ENCODE measurements at regions not wholly inside any gene's neighbourhood (a gene's known extent, or its start where the extent isn't known, plus 50 kb on each side); places are given as distances from the start of the nearest gene placed in this dataset.

DNA sequence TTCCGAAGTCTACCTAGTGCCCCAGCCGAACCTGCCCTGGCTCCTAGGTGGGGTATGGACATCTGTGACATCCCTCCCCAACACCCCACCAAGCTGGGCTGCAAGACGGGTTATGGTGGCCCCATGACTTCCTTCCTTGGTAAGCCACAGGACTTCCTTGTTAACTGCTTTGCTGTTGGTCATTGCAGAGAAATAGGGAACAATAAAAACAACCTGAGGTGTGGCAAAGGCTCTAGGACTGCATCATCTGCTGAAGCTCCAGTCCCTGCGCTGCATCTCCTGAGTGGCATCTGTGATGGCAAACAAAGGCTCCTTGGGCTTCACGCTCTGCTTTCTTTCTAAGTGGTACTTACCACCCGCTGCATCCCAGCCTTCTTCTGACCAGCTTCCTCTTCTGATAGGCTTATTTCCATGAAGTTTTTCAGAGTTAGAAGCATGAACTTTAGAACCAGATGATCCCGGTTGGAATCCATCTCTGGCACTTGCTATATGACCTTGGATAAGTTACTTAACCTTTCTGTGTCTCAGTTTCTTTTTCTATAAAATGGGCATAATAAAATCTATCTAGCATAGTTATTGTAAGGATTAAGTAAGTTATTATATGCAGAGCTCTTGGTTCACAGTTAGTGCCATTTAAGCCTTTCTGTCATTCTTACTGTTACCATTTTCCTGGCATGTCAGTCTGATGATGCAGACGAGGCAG is 216.8 kb downstream of the RPS24 start:
- no peak for DNase-seq

DNA sequence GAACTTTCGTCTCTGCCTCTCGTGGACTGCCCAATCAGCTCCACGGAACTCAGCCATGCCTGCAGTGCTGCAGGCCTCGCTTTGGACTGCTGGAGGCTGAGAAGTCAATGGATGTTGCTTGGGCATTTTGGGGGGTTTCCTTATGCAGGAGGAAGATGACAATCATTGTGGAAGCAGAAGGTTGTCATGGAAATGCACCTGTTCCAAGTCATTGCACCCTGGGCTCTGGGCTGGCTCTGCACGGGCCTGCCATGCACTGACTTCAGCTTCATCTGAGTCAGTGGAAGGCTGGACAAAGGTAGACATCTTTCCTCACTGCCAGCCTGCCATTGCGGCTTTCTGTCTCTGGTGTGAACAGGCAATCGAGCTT is 217.3 kb downstream of the RPS24 start:
- no peak for DNase-seq

DNA sequence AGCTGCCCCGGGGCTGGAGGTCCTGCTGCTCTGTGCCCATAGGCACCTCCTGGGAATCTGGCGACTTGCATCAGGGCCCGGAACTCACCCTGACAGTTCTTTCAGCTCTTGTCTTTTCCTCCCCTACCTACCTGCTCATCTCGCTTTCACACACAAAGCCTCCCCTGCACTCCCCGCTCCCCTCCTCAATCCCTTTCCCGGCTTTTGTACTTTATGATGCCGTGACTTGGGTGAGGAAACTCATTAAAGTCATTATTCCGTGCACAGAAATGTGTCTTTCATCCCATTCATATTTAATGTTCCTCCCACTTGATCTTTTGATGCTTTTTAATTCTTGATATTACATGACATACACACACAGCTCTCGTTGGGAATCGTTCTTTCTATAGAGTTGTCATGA is 218.6 kb downstream of the RPS24 start:
- no peak for DNase-seq

DNA sequence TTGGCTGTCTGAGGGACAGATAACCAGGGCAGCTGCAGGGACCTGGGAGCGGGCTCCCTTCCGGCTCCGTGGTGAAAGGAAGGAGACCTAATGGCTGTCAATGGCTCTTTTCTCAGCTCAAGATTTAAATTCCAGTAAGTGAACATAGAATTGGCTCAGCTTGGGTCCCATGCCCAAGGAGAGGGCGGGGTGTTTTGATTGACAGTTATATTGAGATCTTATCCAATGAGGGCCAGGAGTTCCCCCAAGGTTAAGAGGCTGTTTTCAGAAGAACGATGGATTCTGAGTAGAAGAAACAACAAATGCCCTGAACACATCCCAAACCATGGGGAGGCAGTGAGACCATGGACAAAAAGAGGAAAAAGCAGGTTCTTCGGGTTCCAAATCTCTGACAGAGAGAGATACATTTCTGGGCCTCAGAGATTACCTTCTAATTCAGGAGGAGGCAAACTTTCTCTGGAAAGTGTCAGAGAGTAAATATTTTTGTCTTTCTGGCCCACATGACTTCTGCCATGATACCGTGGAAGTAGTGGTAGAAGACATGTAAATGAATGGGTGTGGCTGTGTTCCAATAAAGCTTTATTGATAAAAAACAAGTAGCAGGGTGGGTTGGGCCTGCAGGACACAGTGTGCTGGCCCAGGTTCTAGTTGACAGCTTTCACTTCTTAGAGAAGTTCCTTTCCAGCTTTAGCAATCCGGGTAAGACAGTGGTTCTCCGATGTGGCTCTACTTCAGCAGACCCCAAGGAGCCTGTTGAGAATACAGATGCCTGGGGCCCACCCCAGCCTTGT is 219.6 kb downstream of the RPS24 start:
- no peak for DNase-seq

DNA sequence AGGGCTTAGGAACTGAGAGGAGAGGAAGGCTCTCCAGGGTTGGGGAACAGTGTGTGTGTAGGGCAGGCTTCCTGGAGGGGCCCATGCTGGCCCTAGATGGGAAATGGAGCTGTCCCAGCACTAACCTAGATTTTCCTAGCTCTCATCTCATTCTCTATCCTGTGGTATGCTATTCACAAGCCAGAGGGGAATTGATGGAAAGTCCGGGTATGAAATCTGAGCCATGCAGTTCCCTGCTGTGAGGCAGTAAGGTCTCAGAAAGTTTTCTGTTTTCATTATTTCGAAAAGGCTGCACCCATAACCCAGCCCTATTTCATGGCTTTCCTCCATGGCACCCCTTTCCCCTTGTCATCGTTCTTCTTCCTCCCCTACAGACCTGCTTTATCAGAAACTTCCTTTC is 220.3 kb downstream of the RPS24 start:
- no peak for DNase-seq

DNA sequence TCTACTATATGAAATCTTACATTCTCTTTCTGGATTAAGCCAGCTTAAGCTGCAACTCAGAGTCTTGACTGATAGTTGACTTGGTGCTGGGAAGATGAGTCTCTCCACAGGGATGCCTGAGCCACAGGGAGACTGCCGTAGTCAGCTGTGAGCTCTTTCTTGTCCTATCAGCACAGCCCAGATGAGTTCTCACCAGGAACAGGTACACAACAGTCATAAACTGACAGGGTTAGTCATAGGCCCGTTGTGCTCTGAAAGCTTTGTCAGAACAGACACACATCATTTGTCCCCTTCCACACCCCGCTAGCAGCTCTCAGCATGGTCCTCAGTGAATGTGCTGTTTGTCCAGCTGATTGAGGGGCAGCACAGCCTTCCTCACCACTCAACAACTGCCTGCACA is 221.6 kb downstream of the RPS24 start:
- no peak for DNase-seq

DNA sequence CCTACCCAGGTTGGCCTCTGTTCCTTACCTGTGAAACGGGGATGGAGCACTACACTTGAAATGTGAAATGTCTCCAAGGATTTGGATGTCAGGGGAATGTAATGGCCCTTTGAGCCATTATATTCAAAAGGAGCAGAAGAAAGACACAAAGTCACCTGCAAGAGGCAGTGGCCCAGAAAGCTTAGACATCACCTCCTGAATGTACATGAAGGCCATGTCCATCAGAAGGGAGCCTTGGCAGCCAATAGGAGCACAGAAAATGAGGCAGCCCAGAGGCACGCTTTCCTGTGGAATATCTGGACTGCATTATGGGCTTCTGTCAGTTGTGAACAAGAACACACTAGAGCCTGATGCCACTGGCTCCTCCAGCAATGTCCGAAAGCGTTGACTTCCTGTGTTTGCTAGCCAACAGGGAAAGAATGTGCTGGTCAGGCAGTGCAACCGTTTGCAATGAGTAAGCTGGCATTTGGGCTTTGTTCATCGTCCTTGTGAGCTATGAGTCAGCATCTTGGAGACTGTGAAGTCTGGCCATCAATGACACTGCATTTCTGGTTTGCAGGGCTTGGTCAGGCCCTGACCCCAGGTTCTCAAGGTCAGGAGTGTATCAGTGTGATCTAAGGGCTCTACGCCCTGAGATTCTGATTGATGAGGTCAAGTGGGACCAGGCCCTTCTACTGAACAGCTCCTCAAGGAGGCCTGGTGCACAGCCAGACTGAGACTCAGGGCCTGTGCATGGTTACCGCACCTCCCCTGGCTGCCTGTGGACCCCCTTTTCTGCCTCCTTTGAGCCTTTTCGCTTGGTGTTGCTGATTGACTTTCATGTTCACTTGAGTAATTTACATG is 222.4 kb downstream of the RPS24 start:
- DNase-seq, result no peak

DNA sequence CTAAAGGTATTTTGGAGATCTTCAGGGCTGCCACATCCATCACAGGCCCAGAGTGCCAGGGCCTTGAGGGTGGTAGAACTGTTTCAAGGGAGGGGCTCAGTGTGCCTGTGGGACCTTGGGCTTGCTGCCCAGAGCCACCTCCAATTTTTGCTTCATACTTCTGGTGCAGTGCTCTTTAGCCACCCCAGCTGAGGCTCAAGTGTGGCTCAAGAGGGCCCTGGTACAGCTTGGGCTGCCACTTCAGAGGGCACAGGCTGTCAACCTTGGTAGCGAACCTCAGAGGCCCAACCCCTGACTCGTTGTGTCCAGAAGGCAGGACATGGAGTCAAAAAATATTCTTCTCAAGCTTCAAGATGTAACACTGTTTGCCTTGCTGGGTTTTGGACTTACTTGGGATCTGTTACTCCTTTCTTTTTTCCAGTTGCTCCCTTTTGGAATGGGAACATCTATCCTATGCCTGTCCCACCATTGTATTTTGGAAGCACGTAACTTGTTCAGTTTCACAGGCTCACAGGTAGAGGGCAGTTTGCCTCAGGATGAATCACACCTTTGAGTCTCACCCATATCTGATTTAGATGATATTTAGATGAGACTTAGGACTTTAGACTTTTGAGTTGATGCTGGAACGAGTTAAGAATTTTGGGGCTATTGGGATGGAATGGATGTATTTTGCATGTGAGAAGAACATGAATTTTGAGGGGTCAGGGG is 224.8 kb downstream of the RPS24 start:
- DNase-seq, result no peak

DNA sequence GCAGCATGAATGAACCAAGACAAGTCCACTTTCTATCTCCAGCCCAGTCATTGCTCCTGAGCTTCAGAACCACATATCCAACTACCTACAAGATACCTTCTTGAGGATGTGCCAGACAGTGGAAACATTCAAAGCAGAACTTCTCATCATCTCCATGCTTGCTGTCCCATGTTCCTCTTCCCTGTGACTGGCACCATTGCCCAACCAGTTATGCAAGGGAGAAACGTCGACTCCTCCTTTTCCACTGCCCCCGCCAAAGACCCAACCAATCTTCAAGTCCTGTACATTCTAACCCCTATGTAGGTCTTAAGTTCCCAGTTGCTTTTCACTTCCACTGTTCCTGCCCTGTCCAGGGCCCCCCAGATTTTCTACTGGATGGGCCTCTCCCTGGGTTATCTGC is 225.7 kb downstream of the RPS24 start:
- no peak for DNase-seq

DNA sequence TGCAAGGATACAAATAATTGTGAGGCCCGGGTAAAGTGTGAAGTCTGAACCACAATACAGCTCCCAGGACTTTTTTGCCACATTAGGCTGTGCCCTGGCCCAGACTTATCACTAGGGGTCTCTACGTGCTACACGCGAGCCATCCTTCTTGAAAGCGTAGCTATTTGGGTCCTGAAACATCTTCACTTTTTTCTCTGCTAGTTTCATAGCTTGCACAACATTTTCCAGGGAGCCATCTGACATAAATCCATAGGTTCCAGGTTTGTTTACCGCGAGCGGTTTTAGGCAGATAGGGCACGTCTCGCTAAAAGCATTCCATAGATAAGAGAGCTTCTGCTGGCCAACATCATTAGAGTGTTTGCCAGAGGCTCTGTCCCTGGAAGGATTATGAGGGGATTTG is 226.5 kb downstream of the RPS24 start:
- DNase-seq, result no peak

DNA sequence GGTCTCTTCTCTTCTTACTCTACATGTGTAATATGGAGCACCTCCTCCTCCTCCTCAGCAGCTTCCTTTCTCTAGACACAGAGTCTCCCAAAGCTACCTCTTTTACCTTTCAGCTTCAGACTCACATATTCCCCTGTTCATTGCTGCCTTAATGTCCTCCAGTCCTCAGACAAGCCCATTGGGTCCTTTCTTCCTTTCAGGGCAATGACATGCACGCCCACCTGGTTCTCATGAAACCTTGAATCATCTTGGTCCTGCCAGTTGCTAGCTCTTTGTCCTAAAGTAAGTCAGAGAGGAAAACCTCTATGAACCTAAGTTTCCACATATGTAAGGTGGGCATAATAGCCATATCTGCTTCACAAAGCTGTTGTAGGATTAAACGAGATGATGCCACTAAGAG is 227.0 kb downstream of the RPS24 start:
- DNase-seq, result no peak

DNA sequence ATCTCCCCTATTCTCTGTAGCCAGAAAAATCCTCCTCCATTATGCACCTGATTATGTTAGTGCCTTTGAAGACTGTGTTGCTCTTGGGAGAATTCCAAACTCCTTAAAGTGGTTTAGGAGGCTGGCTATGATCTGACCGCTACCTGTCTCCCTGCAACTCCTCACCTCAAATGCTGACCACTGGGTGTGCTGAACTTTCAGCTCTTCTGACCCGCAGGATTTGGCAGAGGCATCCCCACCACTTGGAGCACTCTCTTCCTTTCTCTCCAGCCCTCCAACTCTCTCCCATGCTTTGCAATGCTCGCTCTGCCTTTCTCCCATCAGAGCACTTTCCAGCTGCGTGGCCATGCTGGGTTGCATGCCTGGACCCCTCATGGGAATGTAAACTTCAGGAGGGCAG is 227.6 kb downstream of the RPS24 start:
- DNase-seq, result no peak

DNA sequence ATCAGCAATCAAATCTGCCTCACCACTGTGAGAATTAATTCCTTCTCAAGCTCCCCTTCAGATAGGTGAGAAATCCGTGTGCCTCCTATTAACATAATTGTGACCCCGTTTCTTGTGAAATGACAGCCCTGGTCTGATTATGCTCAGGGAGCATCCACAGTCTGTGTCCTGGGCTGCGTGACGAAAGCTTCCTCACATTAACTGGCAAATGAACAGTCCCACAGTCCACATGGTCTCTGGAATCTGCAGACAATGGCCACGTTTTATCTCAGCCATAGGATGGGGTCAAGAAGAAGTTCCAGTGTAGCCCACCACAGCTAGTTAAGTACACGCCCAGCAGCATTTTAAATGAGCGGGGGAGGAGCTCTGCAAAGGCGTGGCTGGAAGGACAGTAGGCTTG is 229.2 kb downstream of the RPS24 start:
- no peak for DNase-seq

DNA sequence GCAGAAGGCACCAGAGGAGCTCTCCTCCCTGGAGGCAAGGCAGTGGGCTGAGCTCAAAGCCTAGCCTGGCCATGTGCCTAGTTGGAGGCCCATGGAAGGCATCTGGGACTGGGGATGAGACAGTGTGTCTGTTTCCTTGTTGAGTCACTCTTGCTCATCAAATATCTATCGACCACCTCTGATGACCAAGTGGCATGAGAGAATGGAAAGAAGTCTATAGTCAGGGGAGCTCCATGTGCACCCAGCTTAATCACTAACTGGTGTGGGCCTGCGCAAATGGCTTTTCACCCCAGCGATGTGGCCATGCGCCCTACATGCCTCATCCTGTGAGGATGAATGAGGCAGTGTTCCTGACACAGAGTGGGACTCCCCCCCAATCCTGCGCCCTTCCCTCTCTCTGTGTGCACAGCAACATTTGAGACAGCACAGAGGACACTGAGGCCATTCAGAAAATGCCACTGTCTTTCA is 229.9 kb downstream of the RPS24 start:
- no peak for DNase-seq

DNA sequence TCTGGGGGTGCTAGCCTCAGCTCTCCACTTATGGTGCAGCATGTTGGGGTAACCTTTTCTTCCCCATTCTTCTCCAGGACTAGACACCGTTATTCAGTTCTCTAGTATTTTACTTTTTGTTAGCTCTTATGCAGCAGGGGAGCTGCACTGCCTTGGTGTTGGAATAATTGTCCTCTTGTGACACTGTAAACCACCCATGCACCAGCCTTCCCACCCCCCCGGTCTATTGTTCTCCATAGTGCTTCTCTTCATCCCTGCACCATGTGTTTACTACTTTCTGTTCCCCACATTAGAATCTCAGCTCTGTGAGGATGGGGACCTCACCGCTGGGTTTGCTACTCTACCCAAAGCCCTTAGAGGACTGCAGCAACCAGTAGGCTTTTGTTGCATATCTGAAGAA is 230.7 kb downstream of the RPS24 start:
- no peak for DNase-seq

DNA sequence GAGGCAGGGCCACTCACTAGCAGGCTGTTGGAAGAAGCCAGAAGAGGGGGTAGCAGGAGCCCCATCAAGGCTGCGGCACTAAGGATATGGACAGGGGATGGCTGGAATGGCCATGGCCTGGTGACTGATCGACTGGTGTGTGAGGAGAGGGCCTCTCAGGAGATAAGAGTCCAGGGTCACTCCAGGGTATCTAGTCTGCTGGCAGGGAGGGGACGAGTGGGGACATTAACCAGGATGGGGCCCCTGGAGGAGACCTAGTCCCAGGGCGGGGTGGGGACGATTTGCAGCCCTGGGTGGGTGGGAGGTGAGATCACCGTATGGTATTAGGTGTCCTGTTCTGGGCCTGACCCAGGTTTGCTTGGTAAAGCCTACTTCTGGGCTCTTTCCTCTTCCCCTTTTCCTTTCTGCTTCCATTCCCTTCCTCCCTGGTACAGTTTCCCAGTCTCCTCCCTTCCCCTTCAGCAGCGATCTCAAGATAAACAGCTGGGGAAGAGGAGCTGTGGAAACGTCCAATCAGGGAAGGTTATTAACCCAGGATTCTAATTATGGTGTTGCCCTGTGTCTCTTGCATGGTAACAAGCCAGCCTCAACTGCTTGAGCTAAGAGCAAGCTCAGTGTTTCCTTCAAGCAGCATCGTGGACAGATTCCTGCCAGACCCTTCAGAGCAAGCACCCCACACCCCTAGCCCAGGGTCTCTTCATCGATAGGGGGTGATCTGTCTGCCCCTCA is 233.2 kb downstream of the RPS24 start:
- DNase-seq, result no peak

DNA sequence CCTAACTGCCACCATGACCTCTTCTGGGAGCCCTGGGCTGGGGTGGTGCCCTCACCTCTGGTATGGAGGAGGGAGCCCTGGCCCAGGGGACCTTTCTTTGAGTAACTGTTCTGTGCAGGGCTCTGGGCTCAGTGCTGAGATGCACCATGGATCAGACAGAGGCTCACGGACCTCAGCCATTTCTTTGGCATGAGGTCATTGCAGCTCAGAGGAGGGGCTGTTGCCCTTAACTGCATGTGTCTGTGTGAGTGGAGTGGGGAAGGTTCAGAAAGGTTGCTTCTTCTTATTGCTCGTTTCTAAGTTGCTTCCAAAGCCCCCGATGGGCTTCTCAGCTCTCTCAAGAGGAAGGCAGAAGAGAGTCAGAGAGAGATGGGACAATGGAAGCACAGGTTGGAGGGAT is 233.9 kb downstream of the RPS24 start:
- DNase-seq, result no peak

DNA sequence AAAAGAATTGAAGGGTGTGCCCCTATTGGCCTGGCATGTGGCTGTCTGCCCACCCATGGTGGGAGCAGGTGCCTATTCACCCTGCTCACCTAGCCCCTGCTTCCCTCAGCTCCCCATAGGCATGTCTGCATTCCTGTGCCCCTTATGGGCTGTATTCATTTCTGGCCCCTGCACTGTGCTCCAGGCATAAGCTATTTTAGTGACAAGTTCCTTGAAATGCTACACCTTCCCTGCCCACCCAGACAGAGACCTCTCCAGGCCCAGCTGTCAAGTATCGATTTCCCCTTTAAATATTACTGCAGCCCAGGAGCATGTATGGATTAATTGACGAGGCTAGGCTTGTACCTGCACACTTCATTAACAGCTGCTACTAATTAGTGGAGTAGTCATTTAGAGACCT is 235.4 kb downstream of the RPS24 start:
- no peak for DNase-seq

DNA sequence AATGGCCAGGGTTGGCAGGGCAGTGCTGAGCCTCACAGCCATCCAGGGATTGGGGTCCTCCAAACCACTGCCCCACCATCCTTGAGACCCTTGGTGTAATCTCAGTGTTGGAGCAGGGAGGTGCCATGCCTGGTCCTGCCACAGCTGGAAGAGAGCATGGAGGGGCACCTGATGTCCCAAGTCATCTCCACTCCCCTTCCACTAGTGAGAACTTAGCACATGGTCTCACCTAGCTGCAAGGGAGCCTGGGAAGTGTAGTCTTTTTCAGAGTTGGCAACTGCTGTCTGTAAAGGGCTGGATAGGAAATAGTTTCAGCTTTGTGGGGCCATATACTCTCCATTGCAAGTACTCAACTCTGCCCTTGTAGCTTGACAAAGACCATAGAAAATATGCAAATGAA is 238.7 kb downstream of the RPS24 start:
- no peak for DNase-seq

DNA sequence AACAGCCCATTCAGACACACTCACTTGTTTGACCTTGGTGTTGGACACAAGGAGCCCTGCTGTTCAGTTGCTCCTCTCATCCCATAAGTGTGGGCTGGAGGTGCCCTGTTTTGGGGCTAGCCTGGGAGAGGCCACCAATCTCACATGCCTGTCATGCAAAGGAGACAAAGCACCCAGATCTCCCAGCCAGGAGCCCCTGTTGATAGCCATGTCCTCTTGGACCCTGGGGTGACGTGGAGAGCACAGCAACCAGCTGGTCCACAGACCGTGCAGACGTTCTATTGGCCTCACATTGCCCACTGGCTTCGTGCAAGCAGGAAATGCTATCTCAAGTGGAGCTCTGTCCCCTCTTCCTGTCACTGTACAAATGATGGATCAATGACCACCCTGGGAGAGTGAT is 240.8 kb downstream of the RPS24 start:
- no peak for DNase-seq

DNA sequence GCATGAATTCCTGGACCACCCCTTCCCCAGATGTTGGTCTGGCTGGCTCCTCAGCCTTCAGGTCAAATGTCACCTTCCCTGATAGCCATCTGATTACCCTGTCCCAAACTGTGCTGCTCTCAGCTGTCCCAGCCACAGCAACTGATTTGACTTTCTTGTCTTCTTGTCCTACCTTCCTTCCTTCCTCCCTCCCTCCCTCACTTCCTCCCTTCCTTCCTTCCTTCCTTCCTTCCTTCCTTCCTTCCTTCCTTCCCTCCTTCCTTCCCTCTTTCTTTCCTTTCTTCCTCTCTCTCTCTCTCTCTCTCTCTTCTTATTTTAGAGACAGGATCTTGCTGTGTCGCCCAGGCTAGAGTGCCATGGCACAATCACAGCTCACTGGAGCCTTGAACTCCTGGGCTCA is 242.5 kb downstream of the RPS24 start:
- DNase-seq, result no peak

DNA sequence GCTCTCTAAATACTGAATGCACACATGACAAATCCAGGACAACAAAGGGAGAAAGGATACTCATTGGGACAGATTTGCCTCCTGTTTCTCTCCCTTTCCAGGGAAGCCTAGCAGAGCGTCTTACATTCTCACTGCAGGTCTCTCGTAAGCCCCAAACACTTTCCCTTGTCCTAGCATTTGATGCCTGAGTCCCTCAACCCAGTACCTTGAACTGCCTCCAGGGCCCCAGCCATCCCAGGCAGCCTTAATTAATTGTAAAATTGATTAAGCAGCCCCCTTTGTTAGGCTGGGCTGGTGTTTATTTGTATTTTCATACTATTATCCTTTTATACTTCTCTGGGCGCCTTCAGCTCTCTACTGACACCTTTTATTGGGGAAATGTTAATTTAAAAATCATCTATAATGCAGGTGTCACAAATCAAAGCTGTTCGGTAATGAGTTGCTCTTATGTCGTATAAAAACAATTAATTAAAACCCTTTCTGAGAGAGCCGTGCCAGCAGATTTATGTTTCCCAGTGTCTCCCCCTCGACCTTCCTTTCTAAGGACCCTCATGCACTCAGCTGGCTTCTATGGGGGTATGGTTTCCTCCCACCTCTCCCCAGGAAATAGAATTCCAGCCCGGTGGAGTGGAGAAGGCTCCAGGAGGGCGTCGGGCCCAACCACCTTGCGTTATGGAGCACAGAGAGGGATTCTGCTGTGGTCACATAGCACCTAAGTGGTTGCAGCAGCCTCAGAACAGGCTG is 243.8 kb downstream of the RPS24 start:
- DNase-seq, result no peak
